Adrenal gland (tissue), 9 donors: ENCODE measurements at regions not wholly inside any gene's neighbourhood (a gene's known extent, or its start where the extent isn't known, plus 50 kb on each side); places are given as distances from the start of the nearest gene placed in this dataset.

Experiments used
- DNase-seq, 7 donors: peaks; one replicate each; pipeline ENCODE4 v3.0.0-alpha.2; 2019 to 2020
- H3K27ac ChIP-seq, 5 donors: fragments of 200-600 bp; sonication (generic) in 4 of 5; 1 replicate in 3 of 5; 2 replicates in 2 of 5; pipeline versions ENCODE4 v1.5.1 to v1.8.0; 2016 to 2020; ENCODE audit warnings: mild to moderate bottlenecking in 1 of 5
- H3K27me3 ChIP-seq: fragments of 200-600 bp; 2 replicates; pipeline ENCODE4 v1.8.0; 2021
- H3K36me3 ChIP-seq, 2 donors: fragments of 200-600 bp; replicated peaks in 1 of 2; 1 replicate in 1 of 2; 2 replicates in 1 of 2; pipeline versions ENCODE4 v1.5.1 to v1.8.0; 2018 to 2022
- H3K4me1 ChIP-seq, 2 donors: fragments of 200-600 bp; replicated peaks in 1 of 2; 1 replicate in 1 of 2; 2 replicates in 1 of 2; pipeline versions ENCODE4 v1.5.1 to v1.8.0; 2018 to 2021
- H3K4me3 ChIP-seq, 4 donors: fragments of 200-600 bp; sonication (generic) in 3 of 4; one replicate each; pipeline ENCODE4 v1.5.1; 2016 to 2018
- H3K9me3 ChIP-seq, 3 donors: fragments of 200-600 bp; sonication (generic) in 1 of 3; replicated peaks in 1 of 3; 1 replicate in 2 of 3; 2 replicates in 1 of 3; pipeline versions ENCODE4 v1.5.1 to v1.8.0; 2016 to 2021
- POLR2A ChIP-seq, 2 donors: fragments of 450-650 bp; IDR thresholded peaks; one replicate each; pipeline ENCODE4 v1.6.1; 2017; ENCODE audit warnings: antibody characterized with exemption in 2 of 2, mild to moderate bottlenecking in 2 of 2, moderate library complexity in 1 of 2
- WGBS, 4 donors: extraction: QIAGEN DNeasy Blood & Tissue Kit in 2 of 4; methylation state at CpG; one replicate each; pipeline versions ENCODE4 v1.1.5 to v1.1.7; 2013 to 2017; 5-methylcytosine and 5-hydroxymethylcytosine counted together
- intact Hi-C, 2 donors: fragments of 100-400 bp; cut with DNase I; formaldehyde crosslinking; loops; one replicate each; pipeline versions ENCODE4 v1.14.1 to v1.15.0; 2022 to 2023
- TF ChIP-seq, protein P1 (sequence below), 6 experiments: fragments of 450-650 bp in 4 of 6; fragments of 200-600 bp in 2 of 6; sonication (generic) in 1 of 6; IDR thresholded peaks; 1 replicate in 5 of 6; 2 replicates in 1 of 6; pipeline versions ENCODE4 v1.5.1 to v1.8.0; 2016 to 2021; ENCODE audit warnings: antibody characterized with exemption in 6 of 6, mild to moderate bottlenecking in 2 of 6, moderate library complexity in 1 of 6
- donor health status: healthy with polysubstance abuse.
- donor health status: Bipolar disorder and iron deficiency.
- donor health status: DM: yes; HTN: yes; CAD: no.
- donor health status: DM: no; HTN: no; CAD: no.
- donor health status: DM: no; HTN: no; CAD: no.

DNA sequence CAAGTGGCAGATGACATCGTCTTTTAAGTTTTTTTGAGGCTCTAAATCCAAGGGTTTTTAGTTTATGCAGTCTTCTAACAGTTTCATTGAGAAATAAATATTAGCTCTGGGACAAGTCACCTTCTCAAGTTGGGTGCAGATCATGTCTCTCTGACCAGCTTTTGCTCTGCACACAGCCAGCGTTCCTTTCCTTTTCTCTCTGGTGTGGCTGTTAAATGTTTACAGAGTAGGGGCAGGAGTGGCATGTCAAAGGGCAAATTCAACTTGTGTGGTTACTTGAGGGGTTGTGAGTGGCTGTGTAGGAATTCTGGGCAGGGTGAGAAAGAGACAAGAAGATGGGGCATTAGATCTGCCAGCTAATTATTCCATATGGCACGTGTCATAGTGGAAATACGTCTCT, 187.5 kb upstream of the HMHB1 start:
- WGBS, 4 donors = 72 to 82% (median 78%) methylated on average over 4 of the region's 4 CpGs
- DNase-seq = no peak

DNA sequence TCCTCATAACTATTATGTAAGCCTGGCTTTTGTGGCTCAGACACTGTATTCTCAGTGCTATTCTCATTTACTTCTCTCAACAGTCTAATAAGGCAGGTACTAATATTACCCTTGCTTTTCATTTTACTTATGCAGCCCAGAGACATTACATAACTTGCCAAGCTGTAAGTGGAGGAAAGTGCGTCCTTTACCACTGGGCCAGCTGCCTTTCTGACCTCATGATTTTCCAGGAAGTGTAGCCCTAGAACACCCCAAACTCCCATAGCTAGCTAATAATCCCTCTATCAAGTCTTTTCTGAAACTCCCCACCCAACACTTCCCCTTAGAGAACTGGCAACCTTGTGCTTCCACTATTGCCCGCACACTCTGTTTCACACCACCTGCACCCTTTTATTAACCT, 192.9 kb upstream of the HMHB1 start:
- 74 to 93% (median 82%) methylated on average over 2 of the region's 2 CpGs for WGBS, 4 donors
- TF ChIP-seq, protein P1, sequence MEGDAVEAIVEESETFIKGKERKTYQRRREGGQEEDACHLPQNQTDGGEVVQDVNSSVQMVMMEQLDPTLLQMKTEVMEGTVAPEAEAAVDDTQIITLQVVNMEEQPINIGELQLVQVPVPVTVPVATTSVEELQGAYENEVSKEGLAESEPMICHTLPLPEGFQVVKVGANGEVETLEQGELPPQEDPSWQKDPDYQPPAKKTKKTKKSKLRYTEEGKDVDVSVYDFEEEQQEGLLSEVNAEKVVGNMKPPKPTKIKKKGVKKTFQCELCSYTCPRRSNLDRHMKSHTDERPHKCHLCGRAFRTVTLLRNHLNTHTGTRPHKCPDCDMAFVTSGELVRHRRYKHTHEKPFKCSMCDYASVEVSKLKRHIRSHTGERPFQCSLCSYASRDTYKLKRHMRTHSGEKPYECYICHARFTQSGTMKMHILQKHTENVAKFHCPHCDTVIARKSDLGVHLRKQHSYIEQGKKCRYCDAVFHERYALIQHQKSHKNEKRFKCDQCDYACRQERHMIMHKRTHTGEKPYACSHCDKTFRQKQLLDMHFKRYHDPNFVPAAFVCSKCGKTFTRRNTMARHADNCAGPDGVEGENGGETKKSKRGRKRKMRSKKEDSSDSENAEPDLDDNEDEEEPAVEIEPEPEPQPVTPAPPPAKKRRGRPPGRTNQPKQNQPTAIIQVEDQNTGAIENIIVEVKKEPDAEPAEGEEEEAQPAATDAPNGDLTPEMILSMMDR (IDR thresholded peaks at IDR 0.05) = no peak
- TF ChIP-seq POLR2A (IDR thresholded peaks at IDR 0.05) = no peak

More for the DNA sequence above, 187.5 kb upstream of the HMHB1 start:
- H3K27ac ChIP-seq = no peak overlapping the region
- TF ChIP-seq POLR2A (IDR thresholded peaks at IDR 0.05) = no peak
- TF ChIP-seq, protein P1 (IDR thresholded peaks at IDR 0.05) = no peak
- no peaks in the 10 kb centered on the region for H3K27me3 ChIP-seq
- intact Hi-C loops = no loop called here
- no peak overlapping the region for H3K4me3 ChIP-seq
- H3K36me3 ChIP-seq = no peaks in the 10 kb centered on the region
- no peaks in the 10 kb centered on the region for H3K9me3 ChIP-seq
- H3K4me1 ChIP-seq = no peaks in the 10 kb centered on the region

DNA sequence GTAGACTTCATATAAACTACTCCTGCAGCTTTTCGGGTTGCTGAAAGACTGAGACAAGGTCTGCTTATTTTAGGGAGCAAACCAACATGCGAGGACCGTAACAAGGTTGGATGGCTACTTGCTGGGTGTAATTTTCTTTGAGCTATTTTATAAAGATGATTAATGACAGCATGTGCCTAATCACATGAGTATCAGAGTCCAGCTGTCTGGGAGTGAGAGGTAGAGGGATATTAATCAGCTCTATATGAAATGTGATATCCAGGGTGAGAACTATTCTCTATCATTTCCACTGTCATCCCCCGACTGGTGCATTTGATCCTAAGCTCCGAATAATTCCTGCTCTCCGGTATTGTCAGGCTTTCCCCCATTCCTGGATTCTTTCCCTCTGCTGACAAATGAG, 193.8 kb upstream of the HMHB1 start:
- no peak for DNase-seq
- Histone ChIP-seq H3K9me3 (no peaks in the 10 kb centered on the region), H3K27me3 (no peaks in the 10 kb centered on the region), H3K4me3 (no peak overlapping the region), H3K36me3 (no peaks in the 10 kb centered on the region), H3K4me1 (no peaks in the 10 kb centered on the region), H3K27ac (no peak overlapping the region)
- WGBS, 4 donors = 76 to 80% (median 77%) methylated on average over 6 of the region's 6 CpGs
- no peak for TF ChIP-seq POLR2A (IDR thresholded peaks at IDR 0.05)
- TF ChIP-seq, protein P1 (IDR thresholded peaks at IDR 0.05) = no peak
- intact Hi-C loops = no loop called here

More for the DNA sequence above, 192.9 kb upstream of the HMHB1 start:
- intact Hi-C loops = no loop called here
- no peaks in the 10 kb centered on the region for H3K27me3 ChIP-seq
- no peaks in the 10 kb centered on the region for H3K36me3 ChIP-seq
- H3K4me3 ChIP-seq = no peak overlapping the region
- no peak overlapping the region for H3K27ac ChIP-seq
- H3K9me3 ChIP-seq = no peaks in the 10 kb centered on the region
- H3K4me1 ChIP-seq = no peaks in the 10 kb centered on the region
- peak in 1 of 7 donors; percentile 8 for DNase-seq

DNA sequence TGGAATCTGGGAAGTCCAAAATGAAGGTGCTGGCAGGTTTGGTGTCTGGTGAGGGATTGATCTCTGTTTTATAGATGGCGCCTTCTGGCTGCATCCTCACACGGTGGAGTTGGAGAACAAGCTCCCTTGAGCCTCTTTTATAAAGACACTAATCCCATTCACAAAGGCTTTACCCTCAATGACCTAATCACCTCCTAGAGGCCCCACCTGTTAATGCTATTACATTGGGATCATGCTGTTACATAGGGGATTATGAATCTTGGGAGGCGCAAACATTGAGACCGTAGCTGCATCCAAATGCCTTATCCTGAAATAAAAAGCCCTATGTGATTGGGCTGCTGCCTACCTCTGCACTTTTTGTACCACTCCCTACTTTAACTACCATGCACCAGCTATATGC, 197.1 kb upstream of the HMHB1 start:
- TF ChIP-seq, protein P1 (IDR thresholded peaks at IDR 0.05) = no peak
- no peak for TF ChIP-seq POLR2A (IDR thresholded peaks at IDR 0.05)
- DNase-seq = no peak
- intact Hi-C loops = no loop called here
- Histone ChIP-seq H3K4me3 (no peak overlapping the region), H3K27ac (no peak overlapping the region), H3K4me1 (no peaks in the 10 kb centered on the region), H3K36me3 (no peaks in the 10 kb centered on the region), H3K9me3 (no peaks in the 10 kb centered on the region), H3K27me3 (no peaks in the 10 kb centered on the region)
- 73 to 93% (median 83%) methylated on average over 4 of the region's 4 CpGs for WGBS, 4 donors
